ENCODE measurements at regions not wholly inside any gene's neighbourhood (a gene's known extent, or its start where the extent isn't known, plus 50 kb on each side); places are given as distances from the start of the nearest gene placed in this dataset.

- whole genome bisulfite sequencing, 2 donors: 77 to 80% methylated on average over 5 of the region's 5 CpGs
- no peak overlapping the region for H3K4me3 ChIP-seq (ENCODE audit: low read depth, poor library complexity, severe bottlenecking)
- DNase-seq (ENCODE audit: low spot score in 2 of 2): no peak
- intact Hi-C loops (cut with DNase I; ENCODE audit: low total_unique reads): no loop called here
- TF ChIP-seq POLR2A (IDR thresholded peaks at IDR 0.05) (no peak), CTCF (IDR thresholded peaks at IDR 0.05) (no peak)
Measured at GRCh38 chr15:39466750-39467105, 114.2 kb upstream of the THBS1 start.

GRCh38 chr15:39468331-39468730, 112.5 kb upstream of the THBS1 start:
- no peak for DNase-seq (ENCODE audit: low spot score in 2 of 2)
- H3K4me3 ChIP-seq (ENCODE audit: low read depth, poor library complexity, severe bottlenecking): no peak overlapping the region
- WGBS, 2 donors: 67 to 76% methylated on average over 4 of the region's 4 CpGs
- intact Hi-C loops (cut with DNase I; ENCODE audit: low total_unique reads): no loop called here
- TF ChIP-seq CTCF (IDR thresholded peaks at IDR 0.05): no peak
- no peak for TF ChIP-seq POLR2A (IDR thresholded peaks at IDR 0.05)

DNA sequence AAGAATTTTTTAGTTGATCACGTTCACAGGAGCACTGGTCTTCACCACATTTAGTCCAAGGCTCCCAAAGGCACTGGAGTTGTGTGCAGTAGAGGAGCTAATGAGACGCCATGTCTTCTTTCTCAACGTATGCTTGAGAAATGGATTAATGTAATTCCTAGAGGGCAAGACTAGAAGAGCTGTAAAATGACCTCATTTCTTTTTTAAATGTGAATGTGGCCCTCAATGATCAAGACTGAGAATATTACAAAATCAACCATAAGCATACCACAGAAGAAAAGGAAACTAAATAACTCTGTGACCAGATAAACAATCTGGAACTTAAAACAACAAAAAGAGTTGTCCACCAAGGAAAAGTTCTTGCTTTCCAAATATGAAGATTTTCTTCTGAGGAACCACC, 112.1 kb upstream of the THBS1 start:
- no peak overlapping the region for H3K4me3 ChIP-seq (ENCODE audit: low read depth, poor library complexity, severe bottlenecking)
- DNase-seq (ENCODE audit: low spot score in 2 of 2): no peak
- intact Hi-C loops (cut with DNase I; ENCODE audit: low total_unique reads): no loop called here
- WGBS, 2 donors: 92% methylated on average over 3 of the region's 3 CpGs
- TF ChIP-seq CTCF (IDR thresholded peaks at IDR 0.05): no peak
- no peak for TF ChIP-seq POLR2A (IDR thresholded peaks at IDR 0.05)

DNA sequence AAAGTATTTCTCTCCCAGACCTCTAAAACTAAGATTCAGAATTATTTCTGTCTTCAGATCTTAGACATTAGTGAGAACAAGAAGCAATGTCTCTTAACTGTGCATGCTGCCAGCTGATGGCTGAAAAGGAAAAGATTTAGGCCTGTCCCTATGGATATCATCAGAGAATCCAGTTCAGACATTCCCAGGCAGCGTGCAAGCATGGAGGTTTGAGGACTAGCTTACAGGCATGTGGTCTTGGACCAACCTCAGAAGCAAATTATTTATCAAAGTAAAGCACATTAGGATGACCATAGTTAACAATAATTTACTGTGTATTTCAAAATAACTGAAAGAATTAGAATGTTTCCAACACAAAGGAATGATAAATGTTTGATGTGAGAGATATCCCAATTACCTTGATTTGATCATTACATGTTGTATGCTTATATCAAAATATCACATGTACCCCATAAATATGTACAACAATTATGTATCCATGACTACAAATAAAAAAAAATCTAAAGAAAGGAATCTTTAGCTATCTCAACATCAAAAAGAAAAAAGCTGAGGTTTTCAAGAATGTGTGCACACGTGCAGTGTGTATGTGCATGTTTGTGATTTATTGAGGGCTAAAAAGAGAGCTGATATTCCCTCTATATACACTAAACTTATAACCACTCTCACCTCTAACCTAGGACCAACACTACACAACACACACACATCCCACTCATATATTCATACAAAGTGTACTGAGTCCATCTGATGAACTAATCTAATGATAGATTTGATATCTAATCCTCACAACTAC, 108.9 kb upstream of the THBS1 start:
- intact Hi-C loops (cut with DNase I; ENCODE audit: low total_unique reads): no loop called here
- TF ChIP-seq CTCF (IDR thresholded peaks at IDR 0.05): no peak
- no peak for TF ChIP-seq POLR2A (IDR thresholded peaks at IDR 0.05)
- no peak for DNase-seq (ENCODE audit: low spot score in 2 of 2)
- H3K4me3 ChIP-seq (ENCODE audit: low read depth, poor library complexity, severe bottlenecking): no peak overlapping the region
- whole genome bisulfite sequencing, 2 donors: 82 to 93% methylated on average over 2 of the region's 2 CpGs

DNA sequence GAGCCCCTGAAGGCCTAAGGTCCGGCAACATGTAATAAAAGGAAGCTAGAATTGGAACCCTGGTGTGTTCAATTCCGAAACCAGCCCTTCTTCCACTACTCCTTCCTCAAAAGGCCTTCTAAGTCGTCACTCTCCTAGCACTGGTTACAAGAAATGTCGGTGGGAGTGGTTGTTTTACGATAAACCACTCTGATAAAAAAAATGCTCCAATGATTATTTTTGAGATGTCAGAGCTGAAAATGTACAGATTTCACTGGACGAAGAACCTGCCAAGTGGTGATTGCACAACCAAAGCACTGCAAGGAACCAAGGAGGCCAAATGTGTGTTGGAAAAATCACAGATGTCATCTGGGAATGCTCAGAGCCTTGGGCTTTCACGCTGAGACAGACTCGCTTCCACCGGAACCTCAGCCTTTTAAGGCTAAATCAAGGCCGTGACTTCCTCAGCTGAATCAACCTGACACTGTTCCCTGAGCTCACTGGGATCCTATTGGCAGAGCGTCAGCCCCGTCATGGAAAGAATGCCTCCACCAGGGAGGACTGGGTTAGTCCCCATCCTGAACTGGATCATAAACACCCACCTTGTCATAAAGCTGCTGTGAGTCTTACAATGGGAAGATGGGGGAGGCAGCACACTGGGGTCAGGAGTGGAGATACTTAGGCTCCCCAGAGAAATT, 108.1 kb upstream of the THBS1 start:
- DNase-seq (ENCODE audit: low spot score in 2 of 2): peak; percentile 67 to 91
- WGBS, 2 donors: 63 to 68% methylated on average over 12 of the region's 12 CpGs
- intact Hi-C loops (cut with DNase I; ENCODE audit: low total_unique reads): no loop called here
- no peak for TF ChIP-seq CTCF (IDR thresholded peaks at IDR 0.05)
- TF ChIP-seq POLR2A (IDR thresholded peaks at IDR 0.05): no peak
- no peak overlapping the region for H3K4me3 ChIP-seq (ENCODE audit: low read depth, poor library complexity, severe bottlenecking)

All from lower leg skin (tissue), 4 donors.